ENCODE measurements at regions not wholly inside any gene's neighbourhood (a gene's known extent, or its start where the extent isn't known, plus 50 kb on each side); places are given as distances from the start of the nearest gene placed in this dataset.

DNA sequence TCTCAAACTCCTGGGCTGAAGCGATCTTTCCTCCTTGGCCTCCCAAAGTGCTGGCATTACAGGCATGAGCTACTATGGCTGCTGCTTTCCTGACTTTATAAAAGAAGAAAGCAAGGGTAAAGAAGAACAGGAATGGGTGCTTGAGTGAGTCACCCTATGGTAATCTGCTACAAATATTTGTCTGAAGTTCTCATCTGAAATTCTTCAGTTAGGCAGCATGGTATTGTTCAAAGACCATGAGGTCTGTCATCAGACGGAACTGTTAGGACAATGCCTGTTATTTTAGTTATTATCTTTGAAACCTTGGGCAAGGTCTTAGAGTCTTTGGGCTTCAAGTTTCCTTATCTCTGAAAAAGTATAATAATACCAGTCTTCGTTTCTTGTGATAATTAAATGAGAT is 695.8 kb downstream of the RNF144A start:
- H3K4me3 ChIP-seq (ENCODE audit: low read depth, low read length): no peak overlapping the region
- DNase-seq (ENCODE audit: low read depth): no peak
- TF ChIP-seq POLR2A (IDR thresholded peaks at IDR 0.05; ENCODE audit: extremely low read depth, insufficient read length): no peak
- TF ChIP-seq, protein P1, sequence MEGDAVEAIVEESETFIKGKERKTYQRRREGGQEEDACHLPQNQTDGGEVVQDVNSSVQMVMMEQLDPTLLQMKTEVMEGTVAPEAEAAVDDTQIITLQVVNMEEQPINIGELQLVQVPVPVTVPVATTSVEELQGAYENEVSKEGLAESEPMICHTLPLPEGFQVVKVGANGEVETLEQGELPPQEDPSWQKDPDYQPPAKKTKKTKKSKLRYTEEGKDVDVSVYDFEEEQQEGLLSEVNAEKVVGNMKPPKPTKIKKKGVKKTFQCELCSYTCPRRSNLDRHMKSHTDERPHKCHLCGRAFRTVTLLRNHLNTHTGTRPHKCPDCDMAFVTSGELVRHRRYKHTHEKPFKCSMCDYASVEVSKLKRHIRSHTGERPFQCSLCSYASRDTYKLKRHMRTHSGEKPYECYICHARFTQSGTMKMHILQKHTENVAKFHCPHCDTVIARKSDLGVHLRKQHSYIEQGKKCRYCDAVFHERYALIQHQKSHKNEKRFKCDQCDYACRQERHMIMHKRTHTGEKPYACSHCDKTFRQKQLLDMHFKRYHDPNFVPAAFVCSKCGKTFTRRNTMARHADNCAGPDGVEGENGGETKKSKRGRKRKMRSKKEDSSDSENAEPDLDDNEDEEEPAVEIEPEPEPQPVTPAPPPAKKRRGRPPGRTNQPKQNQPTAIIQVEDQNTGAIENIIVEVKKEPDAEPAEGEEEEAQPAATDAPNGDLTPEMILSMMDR (IDR thresholded peaks at IDR 0.05; ENCODE audit: low read depth, low read length): no peak
- TF ChIP-seq, protein P2, sequence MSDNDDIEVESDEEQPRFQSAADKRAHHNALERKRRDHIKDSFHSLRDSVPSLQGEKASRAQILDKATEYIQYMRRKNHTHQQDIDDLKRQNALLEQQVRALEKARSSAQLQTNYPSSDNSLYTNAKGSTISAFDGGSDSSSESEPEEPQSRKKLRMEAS (IDR thresholded peaks at IDR 0.05; ENCODE audit: low read depth, low read length): no peak
- no peak for TF ChIP-seq MYC (IDR thresholded peaks at IDR 0.05; ENCODE audit: low read depth, low read length)

DNA sequence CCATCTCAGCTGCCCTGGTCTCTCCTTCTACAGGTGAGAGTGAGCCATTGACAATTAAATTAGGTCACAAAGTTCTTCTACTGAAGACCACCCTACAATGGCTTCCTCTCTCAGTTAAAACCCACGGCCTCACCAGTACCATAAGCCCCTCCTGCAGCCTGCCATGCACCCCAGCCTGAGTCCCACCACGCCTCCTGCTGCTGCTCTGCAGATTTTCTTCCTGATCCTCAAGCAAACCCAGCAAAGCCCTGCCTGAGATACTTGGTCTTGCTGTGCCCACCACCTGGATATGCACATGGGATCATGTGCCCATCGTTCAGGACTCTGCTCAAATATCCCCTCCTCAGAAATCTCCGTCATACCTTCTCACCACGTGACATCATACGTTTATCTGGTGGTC is 696.6 kb downstream of the RNF144A start:
- TF ChIP-seq POLR2A (IDR thresholded peaks at IDR 0.05; ENCODE audit: extremely low read depth, insufficient read length) (no peak), MYC (IDR thresholded peaks at IDR 0.05; ENCODE audit: low read depth, low read length) (no peak)
- TF ChIP-seq, protein P2 (IDR thresholded peaks at IDR 0.05; ENCODE audit: low read depth, low read length): no peak
- TF ChIP-seq, protein P1 (IDR thresholded peaks at IDR 0.05; ENCODE audit: low read depth, low read length): no peak
- no peak overlapping the region for H3K4me3 ChIP-seq (ENCODE audit: low read depth, low read length)
- no peak for DNase-seq (ENCODE audit: low read depth)

DNA sequence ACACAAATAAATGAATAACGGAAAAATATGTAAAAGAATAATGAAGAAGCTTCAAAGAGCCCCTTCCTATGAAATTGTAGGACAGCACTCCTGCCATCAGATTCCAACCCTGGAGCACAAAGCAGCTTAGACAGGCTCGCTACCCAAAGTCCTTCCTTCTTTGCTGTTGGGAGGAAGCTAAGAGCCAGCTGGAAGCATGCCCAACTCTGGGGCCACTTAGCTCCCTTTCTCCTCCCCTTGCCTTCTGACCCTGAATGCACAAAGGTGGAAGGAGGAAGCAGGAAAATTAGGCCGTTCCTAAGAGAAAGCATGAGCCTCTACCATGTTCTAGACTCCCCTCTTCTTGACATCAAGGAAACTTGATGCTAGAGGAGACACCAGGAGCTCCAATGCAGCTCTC is 700.8 kb downstream of the RNF144A start:
- DNase-seq (ENCODE audit: low read depth): no peak
- TF ChIP-seq MYC (IDR thresholded peaks at IDR 0.05; ENCODE audit: low read depth, low read length) (no peak), POLR2A (IDR thresholded peaks at IDR 0.05; ENCODE audit: extremely low read depth, insufficient read length) (no peak)
- TF ChIP-seq, protein P1 (IDR thresholded peaks at IDR 0.05; ENCODE audit: low read depth, low read length): no peak
- TF ChIP-seq, protein P2 (IDR thresholded peaks at IDR 0.05; ENCODE audit: low read depth, low read length): no peak
- no peak overlapping the region for H3K4me3 ChIP-seq (ENCODE audit: low read depth, low read length)

DNA sequence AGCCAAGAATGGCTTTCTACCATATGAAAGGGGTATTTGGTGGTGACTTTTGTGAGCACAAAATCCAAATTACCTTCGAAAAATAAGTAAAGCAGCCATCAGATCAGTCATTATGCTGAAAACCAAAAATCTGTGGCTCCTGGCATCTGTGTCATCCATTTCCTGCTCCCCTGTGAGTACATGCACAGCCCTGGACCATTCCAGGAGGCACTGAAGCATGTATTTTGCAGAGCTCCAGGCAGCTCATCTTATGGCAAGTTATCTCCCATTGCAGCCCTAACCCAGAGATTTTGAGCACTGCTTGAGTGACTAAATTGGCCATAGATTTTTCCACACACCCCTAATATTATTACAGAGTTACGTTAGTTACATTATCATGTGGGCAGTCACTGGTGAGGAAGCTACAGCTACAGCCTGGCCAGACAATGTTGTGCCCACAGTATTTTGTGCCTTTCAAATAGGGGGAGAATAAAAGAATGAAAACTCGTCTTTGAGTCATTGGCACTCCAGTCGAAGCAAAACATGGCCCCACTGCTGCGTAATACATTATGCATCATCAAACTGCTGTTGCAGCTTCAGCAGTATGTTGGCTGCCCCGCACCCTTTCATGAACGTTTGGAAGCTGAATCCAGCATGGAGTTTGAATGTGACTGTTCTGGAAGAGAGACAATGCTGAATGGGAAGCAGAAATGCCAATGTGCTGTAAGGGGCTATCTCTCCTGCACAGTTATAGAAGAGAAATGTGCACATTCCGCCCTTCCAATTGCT is 702.2 kb downstream of the RNF144A start:
- no peak for DNase-seq (ENCODE audit: low read depth)
- H3K4me3 ChIP-seq (ENCODE audit: low read depth, low read length): no peak overlapping the region
- TF ChIP-seq, protein P2 (IDR thresholded peaks at IDR 0.05; ENCODE audit: low read depth, low read length): no peak
- TF ChIP-seq MYC (IDR thresholded peaks at IDR 0.05; ENCODE audit: low read depth, low read length): no peak
- no peak for TF ChIP-seq POLR2A (IDR thresholded peaks at IDR 0.05; ENCODE audit: extremely low read depth, insufficient read length)
- TF ChIP-seq, protein P1 (IDR thresholded peaks at IDR 0.05; ENCODE audit: low read depth, low read length): no peak

DNA sequence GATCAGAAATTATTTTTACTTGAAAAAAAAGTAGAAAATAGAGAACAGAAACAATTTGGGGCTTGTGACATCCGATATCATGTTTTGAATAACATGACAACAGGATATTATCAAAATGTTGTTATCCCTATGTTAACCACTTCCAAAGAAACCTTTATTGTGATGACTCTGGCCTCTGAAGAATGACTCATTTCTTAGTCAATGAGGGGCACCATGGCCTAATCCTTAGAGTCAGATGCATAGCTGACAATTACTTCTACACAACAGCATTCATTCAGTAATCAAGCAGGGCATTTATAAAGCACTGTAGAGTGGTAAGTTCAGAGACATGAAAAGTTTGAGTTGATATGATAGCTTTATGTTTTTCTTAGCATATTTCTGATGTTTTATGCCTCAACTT is 703.0 kb downstream of the RNF144A start:
- H3K4me3 ChIP-seq (ENCODE audit: low read depth, low read length): no peak overlapping the region
- no peak for DNase-seq (ENCODE audit: low read depth)
- no peak for TF ChIP-seq MYC (IDR thresholded peaks at IDR 0.05; ENCODE audit: low read depth, low read length)

DNA sequence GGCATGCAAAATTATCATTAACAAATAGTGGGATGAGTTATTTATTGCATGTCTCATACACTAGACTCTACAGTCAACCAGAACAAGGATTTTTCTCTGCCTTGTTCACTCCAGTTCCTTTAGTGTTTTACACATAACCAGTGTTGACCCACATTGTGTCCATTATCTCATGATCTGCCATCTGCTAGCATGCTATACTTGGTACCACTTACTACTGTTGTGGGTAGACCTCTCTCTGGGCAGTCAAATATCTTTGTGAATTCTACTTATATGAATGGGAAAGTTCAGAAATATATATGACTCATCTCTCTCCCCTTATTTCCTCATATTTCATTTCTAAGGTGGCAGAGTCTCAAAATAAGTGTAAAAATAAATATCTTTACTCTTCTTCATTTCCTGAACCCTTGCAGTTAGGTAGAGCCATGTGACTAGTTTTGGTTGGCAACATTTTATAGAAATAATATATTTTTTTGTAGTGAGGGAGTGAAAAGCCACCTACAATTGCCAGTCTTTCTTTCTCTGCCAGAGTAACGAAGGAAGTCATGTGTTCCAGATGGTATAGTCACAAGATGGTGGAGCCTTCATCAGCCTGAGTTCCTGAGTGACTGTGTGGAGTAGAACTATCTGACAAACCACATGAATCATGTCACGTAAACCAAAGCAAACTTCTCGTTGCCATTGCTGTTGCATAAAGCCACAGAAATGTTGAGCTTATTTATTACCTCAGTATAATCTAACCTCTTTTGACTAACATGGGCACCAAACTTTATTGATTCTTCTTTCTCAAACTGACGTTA is 704.0 kb downstream of the RNF144A start:
- DNase-seq (ENCODE audit: low read depth): no peak
- TF ChIP-seq, protein P2 (IDR thresholded peaks at IDR 0.05; ENCODE audit: low read depth, low read length): no peak
- TF ChIP-seq POLR2A (IDR thresholded peaks at IDR 0.05; ENCODE audit: extremely low read depth, insufficient read length) (no peak), MYC (IDR thresholded peaks at IDR 0.05; ENCODE audit: low read depth, low read length) (no peak)
- TF ChIP-seq, protein P1 (IDR thresholded peaks at IDR 0.05; ENCODE audit: low read depth, low read length): no peak
- no peak overlapping the region for H3K4me3 ChIP-seq (ENCODE audit: low read depth, low read length)

Data from NB4 (cell line).